EH (cell line): ENCODE measurements at regions not wholly inside any gene's neighbourhood (a gene's known extent, or its start where the extent isn't known, plus 50 kb on each side); places are given as distances from the start of the nearest gene placed in this dataset.
"Not testable (repeated sequence)": the region's sequence is repeated elsewhere in the genome, so short reads cannot be mapped to it uniquely, and the experiment has no call there.

Experiments used
- DNase-seq: peaks from one replicate; pipeline ENCODE4 v3.0.0-alpha.2; 2015; ENCODE audit warnings: low read depth

DNA sequence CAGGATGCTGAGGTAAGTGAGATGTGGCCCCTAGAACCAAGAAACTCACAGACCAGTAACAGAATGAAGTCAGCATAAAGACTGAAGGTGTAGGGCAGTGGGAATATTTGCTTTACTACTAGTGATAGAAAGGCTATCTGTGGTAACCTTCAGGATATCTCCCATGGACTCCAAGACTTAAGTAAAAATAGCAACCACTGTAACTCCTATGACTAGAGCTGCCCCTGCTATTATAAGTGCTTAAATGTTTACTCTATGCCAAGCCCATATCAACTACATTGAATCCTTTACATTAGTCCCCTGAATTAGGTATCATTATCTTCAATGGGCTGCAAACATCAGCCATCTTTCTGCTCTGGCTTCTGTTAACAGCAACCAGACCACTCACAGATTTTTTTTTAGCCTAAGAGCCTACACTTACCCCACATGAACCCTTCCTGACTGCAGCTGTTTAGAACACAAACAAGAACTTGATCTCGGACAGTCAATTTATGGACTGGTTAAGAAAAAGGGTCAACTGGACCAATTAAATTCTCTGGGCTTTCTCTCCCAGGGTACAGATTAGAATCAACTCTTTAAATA lies 335.1 kb upstream of the API5 start:
- DNase-seq: no peak

DNA sequence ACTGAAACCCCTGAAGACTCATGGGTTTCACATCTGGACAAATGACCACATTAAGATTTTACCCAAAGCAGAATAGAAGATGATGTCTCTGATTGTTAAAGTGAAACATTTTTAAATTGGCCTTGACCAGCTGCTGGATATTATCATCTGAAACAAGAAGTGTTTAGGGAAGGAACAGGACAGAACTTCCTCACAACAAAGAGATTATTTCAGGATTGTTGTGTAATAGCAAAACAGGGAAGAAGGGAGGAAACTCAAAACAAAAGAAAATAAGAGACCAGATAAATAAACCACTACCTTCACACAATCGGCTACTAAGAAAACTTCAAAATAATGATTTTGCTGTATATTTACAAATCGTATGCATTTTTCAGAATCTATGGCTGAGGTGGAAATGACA lies 319.2 kb upstream of the API5 start:
- no peak for DNase-seq

DNA sequence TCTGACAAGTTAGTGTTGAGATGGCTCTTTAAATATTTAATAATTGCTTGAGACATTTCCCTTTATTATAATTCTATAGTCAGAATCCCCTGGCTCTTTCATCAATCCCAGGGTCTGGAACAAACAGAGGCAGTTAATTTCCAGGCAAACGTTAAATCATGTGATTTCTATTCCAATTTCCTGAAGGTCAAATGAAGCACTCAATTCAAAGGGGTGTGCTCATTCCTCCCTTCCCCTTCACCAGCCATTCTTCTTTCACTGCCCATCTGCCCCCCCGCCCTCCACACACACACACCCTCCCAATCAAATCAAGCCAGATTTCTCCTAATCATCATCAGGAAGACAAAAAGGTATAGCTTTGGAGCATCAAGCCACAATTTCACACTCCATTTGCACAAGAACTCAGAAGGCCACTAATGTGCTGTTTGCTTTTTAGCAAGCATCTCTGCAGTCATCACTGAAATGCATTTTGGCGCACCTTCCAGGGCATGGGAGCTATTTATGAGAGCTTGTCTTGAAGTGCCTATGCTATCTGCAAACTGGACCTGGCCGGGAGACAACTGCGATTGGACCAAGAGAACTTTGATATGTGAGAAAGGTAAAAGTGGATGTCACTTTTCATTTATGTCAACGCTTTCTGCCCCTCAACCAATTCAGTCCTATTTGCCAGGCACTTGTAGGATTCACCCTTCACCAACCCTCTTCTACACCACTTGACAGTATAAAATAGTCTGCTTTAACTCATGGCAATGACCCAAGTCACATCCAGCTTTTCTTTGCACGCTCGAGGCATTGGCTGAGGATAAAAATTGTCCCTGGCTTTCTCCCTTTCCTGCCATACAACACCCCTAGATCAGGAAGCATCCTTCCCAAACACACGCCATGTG lies 315.1 kb upstream of the API5 start:
- no peak for DNase-seq

DNA sequence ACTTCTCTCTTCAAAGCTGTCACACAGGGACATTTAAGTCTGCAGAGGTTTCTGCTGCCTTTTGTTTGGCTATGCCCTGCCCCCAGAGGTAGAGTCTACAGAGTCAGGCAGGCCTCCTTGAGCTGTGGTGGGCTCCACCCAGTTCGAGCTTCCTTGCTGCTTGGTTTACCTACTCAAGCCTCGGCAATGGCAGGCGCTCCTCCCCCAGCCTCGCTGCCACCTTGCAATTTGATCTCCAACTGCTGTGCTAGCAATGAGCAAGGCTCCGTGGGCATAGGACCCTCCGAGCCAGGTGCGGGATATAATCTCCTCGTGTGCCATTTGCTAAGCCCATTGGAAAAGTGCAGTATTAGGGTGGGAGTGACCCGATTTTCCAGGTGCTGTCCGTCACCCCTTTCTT lies 306.9 kb upstream of the API5 start:
- DNase-seq: not testable (repeated sequence)

DNA sequence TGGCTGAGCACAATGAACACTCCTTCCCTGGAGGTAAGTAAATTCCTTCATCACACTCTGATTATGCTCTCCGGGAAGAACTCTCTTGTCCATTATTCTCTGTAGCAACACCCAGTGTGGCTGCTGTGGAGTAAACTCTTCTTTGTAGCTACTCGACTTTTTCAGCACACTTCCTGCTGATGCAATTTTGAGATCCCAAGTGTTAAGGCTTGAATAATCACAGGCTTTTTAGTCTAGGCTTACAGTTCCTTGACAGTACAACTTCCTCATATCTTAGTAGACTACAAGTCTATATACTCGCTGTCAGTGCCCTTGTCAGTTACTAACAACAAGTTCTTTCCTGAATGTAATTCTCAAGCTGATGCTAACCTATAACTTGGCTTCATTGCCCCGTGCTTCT lies 301.8 kb upstream of the API5 start:
- no peak for DNase-seq

DNA sequence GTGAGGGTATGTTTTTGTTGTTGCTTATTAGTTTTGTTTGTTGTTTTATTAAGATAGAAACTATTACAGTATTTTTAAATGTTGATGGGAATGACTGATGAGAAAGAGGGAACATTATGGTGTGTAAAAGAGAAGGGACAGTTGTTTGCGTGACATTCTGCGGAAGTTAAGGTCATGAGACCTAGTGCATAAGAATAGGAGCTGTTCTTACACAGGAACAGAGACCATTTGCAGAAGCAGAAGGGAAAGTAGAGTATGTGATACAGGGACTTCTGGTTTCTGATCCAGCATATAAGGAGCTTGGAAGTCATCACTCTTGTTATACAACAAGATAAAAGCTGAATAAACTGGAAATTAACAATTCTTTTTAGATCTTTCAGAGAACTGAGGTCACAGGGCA lies 299.2 kb upstream of the API5 start:
- DNase-seq: no peak

DNA sequence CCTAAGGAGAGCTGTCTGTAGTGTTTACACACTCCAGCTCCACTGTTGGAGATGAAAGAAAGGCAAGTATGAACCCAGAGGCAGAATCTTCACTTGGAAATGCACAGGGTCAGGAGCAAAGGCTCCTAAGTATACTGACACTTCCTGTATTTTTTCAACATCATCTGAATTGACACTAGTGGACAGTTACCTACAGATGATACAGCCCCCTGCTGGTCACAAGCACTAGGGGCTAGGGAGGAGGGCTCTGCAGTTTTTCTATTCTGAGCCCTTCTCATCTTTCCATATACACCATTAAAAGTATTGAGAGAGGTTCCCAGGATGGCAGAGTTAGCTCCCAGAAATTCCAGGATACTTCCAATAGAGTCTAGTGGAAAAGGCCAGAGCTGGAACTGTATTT lies 290.3 kb upstream of the API5 start:
- no peak for DNase-seq

DNA sequence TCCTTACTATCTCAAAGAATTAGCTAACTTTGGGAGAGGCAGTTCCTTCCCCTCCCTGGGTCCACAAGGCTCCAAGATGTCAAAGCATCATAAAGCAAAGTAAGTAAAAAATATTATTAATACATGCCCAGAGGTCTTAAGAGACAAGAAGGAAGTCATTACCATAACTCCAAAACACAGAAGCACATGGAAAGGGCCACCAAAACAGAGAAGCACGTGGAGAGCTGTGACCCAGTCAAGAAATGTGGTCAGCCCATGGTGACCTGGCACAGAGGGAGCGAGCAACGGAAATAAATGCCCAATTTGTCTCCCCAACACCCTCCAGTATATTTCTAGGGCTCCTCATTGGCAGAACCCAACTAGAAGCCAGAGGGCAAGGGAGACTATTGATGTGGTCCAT lies 277.5 kb upstream of the API5 start:
- DNase-seq: no peak

DNA sequence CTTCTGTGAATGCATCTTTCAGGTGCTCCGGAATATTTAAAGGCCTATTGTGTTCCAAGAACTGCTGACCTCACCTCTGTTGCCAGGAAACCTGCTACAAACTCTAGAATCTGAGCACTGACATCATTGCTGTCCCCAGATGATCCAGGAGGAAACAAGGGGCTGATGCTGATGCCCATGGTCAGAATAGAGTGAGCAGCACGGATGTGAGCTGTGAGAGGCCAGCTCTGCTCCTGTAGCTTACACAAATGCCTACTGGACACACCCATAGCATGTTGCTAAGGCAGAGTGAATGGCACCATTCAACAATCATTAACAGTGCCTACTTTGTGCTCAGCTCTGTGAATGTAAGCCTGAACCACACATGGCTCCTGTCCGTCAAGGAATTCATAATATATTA lies 276.7 kb upstream of the API5 start:
- DNase-seq: no peak

DNA sequence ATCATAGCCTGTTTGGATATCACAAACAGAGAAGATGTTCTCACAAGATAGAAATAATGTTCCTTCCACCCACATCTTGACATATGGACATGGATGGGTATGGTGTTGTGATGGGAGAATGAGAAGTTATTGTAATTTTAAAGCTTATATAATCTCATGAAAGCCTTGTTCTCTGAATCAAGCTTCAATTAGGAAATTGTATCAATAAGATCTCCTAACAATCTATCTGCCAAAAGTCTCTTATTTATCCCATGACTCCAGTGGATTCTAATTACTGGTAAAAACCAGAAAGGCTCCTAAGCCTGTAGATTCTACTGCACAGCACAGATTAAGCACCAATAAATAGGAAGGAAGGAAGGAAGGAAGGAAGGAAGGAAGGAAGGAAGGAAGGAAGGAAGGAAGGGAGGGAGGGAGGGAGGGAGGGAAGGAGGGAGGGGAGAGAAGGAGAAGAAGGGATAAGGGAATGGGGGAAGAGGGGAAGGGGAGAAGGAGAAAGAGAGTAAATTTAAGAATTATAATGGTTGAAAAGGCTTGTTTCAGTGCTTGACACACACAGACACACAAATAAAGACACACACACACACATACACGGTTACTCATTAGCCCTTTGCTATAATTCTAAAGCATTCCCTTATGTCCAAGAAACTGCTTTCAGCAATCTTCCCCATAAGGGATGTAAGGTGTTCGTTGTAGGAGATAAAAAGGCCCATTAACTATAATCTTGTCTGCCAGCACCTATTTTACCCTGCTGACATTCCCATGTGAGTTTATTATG lies 258.0 kb upstream of the API5 start:
- DNase-seq: no peak

DNA sequence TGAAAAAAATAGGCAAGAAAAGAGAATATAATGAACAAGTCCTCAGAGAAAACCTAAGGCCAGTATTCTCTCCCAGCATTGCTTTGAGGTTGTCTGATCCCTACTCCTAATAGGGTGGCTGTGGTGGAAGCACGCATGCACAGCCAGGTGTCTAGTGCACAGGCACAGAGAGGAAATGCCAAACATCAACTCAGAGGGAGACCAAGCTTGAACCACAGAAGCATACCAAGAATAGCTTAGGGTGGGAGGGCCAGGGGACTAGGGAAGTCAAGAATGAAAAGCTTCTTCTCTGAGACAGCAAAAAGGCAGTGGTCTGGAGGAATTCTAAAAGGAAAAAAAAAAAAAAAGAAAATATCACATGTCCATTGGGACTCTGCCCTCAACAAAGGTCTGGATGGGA lies 244.1 kb upstream of the API5 start:
- DNase-seq: no peak

DNA sequence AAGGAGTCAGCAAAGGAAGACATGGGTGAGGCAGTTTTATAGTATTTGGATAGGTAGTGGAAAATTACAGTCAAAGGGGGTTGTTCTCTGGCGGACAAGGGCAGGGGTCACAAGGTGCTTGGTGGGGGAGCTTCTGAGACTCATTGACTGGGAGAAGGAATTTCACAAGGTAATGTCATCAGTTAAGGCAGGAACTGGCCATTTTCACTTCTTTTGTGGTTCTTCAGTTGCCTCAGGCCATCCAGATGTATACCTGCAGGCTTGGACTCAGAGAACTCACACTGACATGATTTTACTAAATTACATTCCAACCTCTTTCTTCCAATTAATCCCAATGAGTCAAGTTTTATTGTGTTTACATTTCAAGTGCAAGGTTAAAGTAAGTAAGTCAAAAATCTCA lies 240.5 kb upstream of the API5 start:
- no peak for DNase-seq

DNA sequence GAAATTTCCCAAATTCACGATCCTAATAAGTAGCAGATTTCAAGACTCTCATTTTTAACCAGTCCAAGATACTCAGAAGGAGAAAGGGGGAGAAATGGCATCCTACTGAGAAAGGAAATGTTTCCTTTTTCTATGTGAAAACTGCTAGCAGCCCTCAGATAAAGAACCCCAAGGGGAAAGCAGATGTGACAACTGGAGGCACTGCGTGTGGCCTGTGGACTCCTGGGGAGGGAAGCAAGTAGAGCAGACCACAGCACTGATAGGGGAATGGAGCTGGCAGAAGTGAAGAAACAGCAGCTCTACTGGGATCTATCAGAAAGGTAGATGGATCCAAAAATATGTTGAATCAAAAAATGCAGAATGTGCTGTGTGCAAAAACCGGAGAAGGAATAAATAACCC lies 239.7 kb upstream of the API5 start:
- DNase-seq: no peak

DNA sequence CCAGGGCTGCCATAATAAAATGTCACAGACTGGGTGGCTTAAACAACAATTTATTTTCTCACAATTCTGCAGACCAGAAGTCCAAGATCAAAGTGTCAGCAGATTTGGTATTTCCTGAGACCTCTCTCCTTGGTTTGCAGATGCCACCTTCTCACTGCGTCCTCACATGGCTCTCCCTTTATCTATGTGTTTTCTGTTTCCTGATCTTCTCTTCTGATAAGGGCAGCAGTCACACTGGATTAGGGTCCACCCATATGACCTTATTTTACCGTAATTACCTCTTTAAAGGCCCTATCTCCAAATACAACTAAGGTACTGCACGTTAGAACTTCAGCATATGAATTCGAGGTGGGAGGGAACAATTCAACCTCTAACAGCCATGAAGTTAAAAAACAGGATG lies 238.9 kb upstream of the API5 start:
- no peak for DNase-seq

DNA sequence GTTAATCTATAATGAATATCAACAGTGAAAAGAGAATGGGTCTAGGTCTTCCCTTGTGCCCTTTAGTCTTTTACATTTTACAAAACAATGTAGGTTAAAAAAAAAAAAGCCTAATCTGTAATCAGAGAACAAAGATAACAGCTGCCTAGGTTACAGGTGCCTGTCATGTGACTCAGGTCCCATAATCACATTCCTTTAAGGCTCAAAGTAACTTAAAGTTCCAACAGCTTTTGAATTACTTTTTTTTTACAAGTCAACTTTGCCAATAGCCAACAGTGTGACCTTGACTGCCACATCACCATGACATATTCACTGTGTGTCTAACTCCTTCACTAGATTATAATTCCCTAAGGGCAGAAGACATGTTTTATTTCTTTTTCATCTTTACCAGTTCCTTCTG lies 237.0 kb upstream of the API5 start:
- no peak for DNase-seq

DNA sequence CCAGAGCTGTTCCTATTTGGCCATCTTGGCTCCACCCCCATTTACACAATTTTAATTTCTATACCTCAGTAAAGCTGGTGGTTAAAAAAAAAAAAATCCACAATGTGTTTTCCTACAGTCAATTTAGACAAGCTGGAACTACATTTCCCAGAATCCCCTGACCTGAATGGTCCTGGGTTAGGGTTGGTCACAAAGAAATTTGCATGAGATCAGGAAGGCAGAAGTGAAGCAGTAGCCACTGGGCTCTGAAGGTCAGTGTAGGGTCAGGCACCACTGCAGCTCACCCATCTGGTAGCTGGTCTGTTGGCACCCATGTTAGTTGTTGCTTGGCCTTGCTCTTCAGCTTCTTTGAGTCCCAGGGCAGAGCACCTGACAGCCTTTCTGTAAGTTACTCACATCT lies 210.7 kb upstream of the API5 start:
- DNase-seq: no peak

DNA sequence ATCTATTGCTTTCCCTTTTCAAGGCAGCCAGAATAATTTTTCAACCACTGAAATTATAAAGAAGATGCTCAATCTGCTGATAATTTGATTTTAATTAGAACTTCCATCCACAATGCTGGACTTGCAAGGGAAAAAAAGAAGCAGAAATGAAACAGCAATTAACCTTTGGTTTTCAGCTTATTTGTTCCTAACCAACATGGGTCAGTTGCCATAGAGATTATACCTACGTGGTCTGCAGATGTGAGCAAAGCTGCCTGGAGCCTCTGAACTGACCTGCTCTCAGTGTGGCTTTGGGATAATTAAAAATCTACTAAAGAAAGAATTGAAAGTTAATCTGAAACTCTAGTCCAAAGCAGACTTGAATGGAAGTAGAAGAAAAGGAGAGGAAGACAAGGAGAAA lies 195.7 kb upstream of the API5 start:
- no peak for DNase-seq

DNA sequence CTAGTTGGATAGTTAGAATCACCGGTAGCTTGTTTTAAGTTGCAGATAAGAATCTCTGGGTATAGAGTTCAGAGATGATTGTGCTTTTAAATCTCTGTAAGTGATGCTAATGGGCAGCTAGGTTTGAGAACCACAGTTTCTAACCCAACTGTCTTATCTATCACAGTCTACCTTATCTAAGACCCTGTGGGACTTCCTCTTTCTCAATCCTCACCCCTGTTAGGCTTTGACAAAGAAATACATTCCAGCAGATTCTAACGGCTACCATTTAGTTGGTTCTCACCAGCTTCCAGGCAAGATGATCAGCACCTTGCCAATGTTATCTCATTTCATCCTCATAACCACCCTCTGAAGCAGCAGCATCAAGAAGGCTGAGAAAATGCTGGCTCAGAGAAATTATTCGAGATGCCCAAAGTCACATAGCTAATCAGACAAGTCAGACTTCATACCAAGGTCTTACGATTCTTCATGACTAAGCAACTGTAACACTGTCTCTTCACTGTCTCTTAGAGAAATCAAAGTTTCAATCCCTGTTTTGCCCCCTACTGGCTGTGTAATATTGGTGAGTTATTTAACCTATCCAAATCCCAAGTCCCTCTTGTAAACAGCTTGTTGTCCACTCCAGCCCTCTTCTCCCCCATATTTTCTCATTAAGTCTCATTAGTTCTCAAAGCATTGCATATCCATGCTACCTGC lies 192.4 kb upstream of the API5 start:
- DNase-seq: no peak

DNA sequence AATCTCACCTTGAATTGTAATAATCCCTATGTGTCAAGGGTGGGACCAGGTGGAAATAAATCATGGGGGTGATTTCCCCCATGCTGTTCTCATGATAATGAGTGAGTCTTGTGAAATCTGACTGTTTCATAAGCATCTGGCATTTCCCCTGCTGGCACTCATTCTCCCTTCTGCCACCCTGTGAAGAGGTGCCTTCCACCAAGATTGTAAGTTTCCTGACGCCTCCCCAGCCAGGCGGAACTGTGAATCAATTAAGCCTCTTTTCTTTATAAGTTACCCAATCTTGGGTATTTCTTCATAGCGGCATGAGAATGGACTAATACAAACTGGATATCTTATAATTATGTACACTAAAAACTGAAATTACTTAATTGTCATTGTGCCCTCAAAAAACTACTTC lies 189.2 kb upstream of the API5 start:
- DNase-seq: no peak

DNA sequence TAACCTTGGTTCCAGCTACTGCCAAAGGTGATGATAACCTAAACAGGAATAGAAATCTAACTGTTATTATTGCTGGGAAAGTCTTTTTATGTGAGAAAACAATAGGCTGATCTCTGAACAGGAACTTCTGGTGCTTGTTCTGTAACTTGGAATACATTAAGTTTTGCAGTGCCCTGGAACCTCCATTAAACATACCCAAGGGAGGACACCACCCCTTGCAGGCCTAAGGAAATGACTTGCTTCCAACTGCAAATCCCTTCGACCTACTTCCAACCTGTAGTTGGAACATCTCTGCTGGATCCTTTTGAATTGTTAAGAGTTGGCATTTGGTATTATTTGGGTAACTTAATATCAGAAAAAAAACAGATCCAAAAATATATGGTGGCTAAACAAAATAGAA lies 188.4 kb upstream of the API5 start:
- no peak for DNase-seq

DNA sequence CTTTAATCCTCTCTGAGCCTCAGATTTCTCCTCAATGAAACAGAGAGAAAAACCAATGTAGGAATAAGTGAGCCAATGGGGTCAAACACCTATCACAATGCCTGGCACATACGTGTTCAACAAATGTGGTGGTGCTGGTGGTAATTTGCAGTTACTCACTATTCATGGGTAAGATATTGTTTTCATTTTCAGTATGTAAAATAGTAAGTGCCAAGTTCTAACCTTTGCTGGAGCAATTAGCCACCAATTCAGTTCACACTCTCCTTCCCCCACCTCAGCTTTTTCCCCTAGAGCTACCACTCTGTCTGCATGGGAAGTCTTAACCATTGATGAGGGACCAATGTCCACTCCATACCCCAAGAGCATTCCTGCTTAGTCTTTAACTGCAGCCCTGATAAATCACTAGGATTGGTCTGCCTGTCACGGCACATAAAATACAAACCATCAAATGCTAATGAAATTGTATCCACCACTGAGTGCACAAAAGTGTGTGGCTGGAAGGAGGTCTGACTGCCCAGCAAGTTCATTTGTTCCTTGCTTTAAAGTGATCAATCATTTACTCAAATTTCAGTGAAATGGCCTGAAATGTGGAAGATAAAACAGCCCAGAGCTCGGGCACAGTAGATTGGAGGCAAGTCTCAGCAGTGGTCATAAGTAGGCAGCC lies 187.4 kb upstream of the API5 start:
- DNase-seq: no peak

DNA sequence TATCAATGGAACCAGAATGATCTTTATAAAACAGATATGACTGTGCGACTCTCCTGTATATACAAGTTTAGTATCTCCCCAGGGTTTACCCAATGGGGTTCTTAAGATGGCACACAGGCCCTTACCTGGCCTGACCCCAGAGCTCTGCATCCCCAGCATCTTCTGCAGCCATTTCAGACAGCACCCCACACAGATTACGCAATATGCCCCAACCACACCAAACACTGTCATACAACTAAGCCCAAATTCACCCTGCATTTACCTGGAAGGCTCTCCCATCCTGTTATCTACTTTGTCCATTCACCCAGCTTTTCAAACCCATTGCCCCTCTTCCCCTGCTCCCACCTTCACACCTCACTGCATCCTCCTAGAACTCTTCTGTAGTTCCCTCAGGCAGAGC lies 182.5 kb upstream of the API5 start:
- DNase-seq: no peak
